Liver (tissue), 3 donors: ENCODE measurements at regions not wholly inside any gene's neighbourhood (a gene's known extent, or its start where the extent isn't known, plus 50 kb on each side); places are given as distances from the start of the nearest gene placed in this dataset.

Source experiments
- FOXA1 ChIP-seq: IDR thresholded peaks from 2 replicates; pipeline ENCODE4 v1.6.1; 2016; ENCODE audit warnings: antibody characterized with exemption
- HNF4G ChIP-seq: IDR thresholded peaks from 2 replicates; pipeline ENCODE4 v1.6.1; 2016; ENCODE audit warnings: antibody characterized with exemption
- TAF1 ChIP-seq: conservative IDR thresholded peaks from 2 replicates; pipeline ENCODE4 v1.6.1; 2016; ENCODE audit warnings: antibody characterized with exemption, mild to moderate bottlenecking
- YY1 ChIP-seq: IDR thresholded peaks from 2 replicates; pipeline ENCODE4 v1.6.1; 2016; ENCODE audit warnings: antibody characterized with exemption, mild to moderate bottlenecking
- TF ChIP-seq, protein P1 (sequence below): fragments of 150-350 bp; IDR thresholded peaks from 2 replicates; pipeline ENCODE4 v1.5.1; 2017; ENCODE audit warnings: improper control_type of control experiment, low read depth, low read length; ENCODE audit not compliant: missing input control
- TF ChIP-seq, protein P2 (sequence below): IDR thresholded peaks from 2 replicates; pipeline ENCODE4 v1.6.1; 2016; ENCODE audit warnings: antibody characterized with exemption
- donor health status: healthy.
- donor health status: healthy.

DNA sequence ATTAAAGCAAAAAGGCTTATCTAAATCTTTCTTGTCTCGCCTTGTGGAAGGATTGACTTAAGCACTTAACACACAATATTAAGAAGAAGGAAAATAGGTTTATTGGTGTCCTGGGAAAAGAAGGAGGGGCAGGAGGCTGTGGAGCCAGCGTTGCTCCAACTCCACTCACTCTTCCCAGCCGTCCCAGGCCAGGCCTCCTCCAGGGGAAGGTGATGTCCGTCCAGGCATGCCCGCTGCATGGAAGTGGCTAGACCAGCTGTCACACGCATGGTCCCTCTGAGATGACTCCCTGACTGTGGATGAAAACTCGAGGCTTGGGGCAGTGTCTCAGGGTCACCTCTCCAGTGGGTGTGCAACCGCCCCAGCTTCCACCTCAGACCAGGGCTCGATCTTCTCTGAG, 281.1 kb downstream of the GALR1 start:
- TF ChIP-seq FOXA1 (no peak), TAF1 (no peak), HNF4G (no peak), YY1 (no peak)
- TF ChIP-seq, protein P1, sequence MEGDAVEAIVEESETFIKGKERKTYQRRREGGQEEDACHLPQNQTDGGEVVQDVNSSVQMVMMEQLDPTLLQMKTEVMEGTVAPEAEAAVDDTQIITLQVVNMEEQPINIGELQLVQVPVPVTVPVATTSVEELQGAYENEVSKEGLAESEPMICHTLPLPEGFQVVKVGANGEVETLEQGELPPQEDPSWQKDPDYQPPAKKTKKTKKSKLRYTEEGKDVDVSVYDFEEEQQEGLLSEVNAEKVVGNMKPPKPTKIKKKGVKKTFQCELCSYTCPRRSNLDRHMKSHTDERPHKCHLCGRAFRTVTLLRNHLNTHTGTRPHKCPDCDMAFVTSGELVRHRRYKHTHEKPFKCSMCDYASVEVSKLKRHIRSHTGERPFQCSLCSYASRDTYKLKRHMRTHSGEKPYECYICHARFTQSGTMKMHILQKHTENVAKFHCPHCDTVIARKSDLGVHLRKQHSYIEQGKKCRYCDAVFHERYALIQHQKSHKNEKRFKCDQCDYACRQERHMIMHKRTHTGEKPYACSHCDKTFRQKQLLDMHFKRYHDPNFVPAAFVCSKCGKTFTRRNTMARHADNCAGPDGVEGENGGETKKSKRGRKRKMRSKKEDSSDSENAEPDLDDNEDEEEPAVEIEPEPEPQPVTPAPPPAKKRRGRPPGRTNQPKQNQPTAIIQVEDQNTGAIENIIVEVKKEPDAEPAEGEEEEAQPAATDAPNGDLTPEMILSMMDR: no peak
- TF ChIP-seq, protein P2, sequence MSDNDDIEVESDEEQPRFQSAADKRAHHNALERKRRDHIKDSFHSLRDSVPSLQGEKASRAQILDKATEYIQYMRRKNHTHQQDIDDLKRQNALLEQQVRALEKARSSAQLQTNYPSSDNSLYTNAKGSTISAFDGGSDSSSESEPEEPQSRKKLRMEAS: no peak
